Immature natural killer cell (primary cell): ENCODE measurements at regions not wholly inside any gene's neighbourhood (a gene's known extent, or its start where the extent isn't known, plus 50 kb on each side); places are given as distances from the start of the nearest gene placed in this dataset.

ENCODE experiments used
- DNase-seq, 3 donors: peaks; one replicate each; pipeline ENCODE4 v3.0.0; 2022; ENCODE audit warnings: mixed read lengths in 1 of 3
- H3K27ac Mint-ChIP-seq, 6 donors: one replicate each; pipeline ENCODE4 v1.8.0; 2020; ENCODE audit warnings: mixed read lengths in 6 of 6, mild to moderate bottlenecking in 5 of 6, inconsistent platforms in 4 of 6, moderate library complexity in 3 of 6
- H3K27me3 Mint-ChIP-seq, 3 donors: one replicate each; pipeline ENCODE4 v1.8.0; 2020 to 2021; ENCODE audit warnings: low read depth in 3 of 3, mild to moderate bottlenecking in 3 of 3, mixed read lengths in 3 of 3, moderate library complexity in 3 of 3, inconsistent platforms in 1 of 3
- H3K36me3 Mint-ChIP-seq, 3 donors: one replicate each; pipeline ENCODE4 v1.8.0; 2020; ENCODE audit warnings: mixed read lengths in 3 of 3, inconsistent platforms in 2 of 3, mild to moderate bottlenecking in 2 of 3
- H3K4me1 Mint-ChIP-seq, 2 donors: one replicate each; pipeline ENCODE4 v1.8.0; 2020; ENCODE audit warnings: inconsistent platforms in 2 of 2, mild to moderate bottlenecking in 2 of 2, mixed read lengths in 2 of 2, moderate library complexity in 1 of 2
- H3K4me3 Mint-ChIP-seq, 5 donors: one replicate each; pipeline ENCODE4 v1.8.0; 2020; ENCODE audit warnings: mild to moderate bottlenecking in 5 of 5, mixed read lengths in 5 of 5, inconsistent platforms in 3 of 5, moderate library complexity in 3 of 5
- H3K9me3 Mint-ChIP-seq, 6 donors: one replicate each; pipeline ENCODE4 v1.8.0; 2020; ENCODE audit warnings: mild to moderate bottlenecking in 6 of 6, mixed read lengths in 6 of 6, inconsistent platforms in 4 of 6, moderate library complexity in 3 of 6

GRCh38 chr2:103264058-103264768 is 502.4 kb downstream of the TMEM182 start:
- Mint-ChIP-seq H3K27ac (no peak overlapping the region), H3K27me3 (peaks cover 2 to 4% (median 2%) of the 10 kb centered on the region in 3 donors)
- no peak for DNase-seq

GRCh38 chr2:103265521-103265920 is 503.7 kb downstream of the TMEM182 start:
- H3K9me3 Mint-ChIP-seq = peaks cover 3 to 31% (median 13%) of the 10 kb centered on the region in 6 donors
- no peak overlapping the region for H3K27ac Mint-ChIP-seq
- peaks cover 2 to 4% (median 2%) of the 10 kb centered on the region in 3 donors for H3K27me3 Mint-ChIP-seq
- no peak overlapping the region for H3K4me3 Mint-ChIP-seq
- no peaks in the 10 kb centered on the region for H3K4me1 Mint-ChIP-seq
- H3K36me3 Mint-ChIP-seq = peaks cover 0 to 5% (median 0%) of the 10 kb centered on the region in 3 donors
- DNase-seq = no peak

More at GRCh38 chr2:103264058-103264768, 502.4 kb downstream of the TMEM182 start:
- Mint-ChIP-seq H3K4me1 (no peaks in the 10 kb centered on the region), H3K9me3 (peaks cover 0 to 28% (median 10%) of the 10 kb centered on the region in 6 donors), H3K36me3 (peaks cover 0 to 5% (median 0%) of the 10 kb centered on the region in 3 donors), H3K4me3 (no peak overlapping the region)

- no peak for DNase-seq
- Mint-ChIP-seq H3K9me3 (peaks cover 6 to 43% (median 14%) of the 10 kb centered on the region in 6 donors), H3K27ac (no peak overlapping the region), H3K27me3 (peaks cover 2 to 3% (median 2%) of the 10 kb centered on the region in 3 donors), H3K4me1 (no peaks in the 10 kb centered on the region), H3K36me3 (peaks cover 0 to 5% (median 0%) of the 10 kb centered on the region in 3 donors), H3K4me3 (no peak overlapping the region)
These were observed 507.1 kb downstream of the TMEM182 start for GRCh38 chr2:103268841-103269498.

- DNase-seq = no peak
- Mint-ChIP-seq H3K9me3 (peaks cover 3 to 25% (median 5%) of the 10 kb centered on the region in 6 donors), H3K27ac (no peak overlapping the region), H3K4me3 (no peak overlapping the region), H3K27me3 (no peaks in the 10 kb centered on the region), H3K36me3 (no peaks in the 10 kb centered on the region), H3K4me1 (no peaks in the 10 kb centered on the region)
These were observed 515.0 kb downstream of the TMEM182 start for GRCh38 chr2:103276869-103277268.

GRCh38 chr2:103284750-103285149 is 522.9 kb downstream of the TMEM182 start:
- Mint-ChIP-seq H3K36me3 (no peaks in the 10 kb centered on the region), H3K4me1 (no peaks in the 10 kb centered on the region), H3K4me3 (no peak overlapping the region), H3K27ac (no peak overlapping the region), H3K9me3 (peaks cover 2 to 11% (median 5%) of the 10 kb centered on the region in 6 donors), H3K27me3 (peaks cover 0 to 4% (median 0%) of the 10 kb centered on the region in 3 donors)
- no peak for DNase-seq

GRCh38 chr2:103285354-103285753 is 523.5 kb downstream of the TMEM182 start:
- Mint-ChIP-seq H3K27me3 (peaks cover 0 to 4% (median 0%) of the 10 kb centered on the region in 3 donors), H3K4me1 (no peaks in the 10 kb centered on the region), H3K9me3 (peaks cover under 1 to 8% (median 4%) of the 10 kb centered on the region in 6 donors), H3K4me3 (no peak overlapping the region), H3K36me3 (no peaks in the 10 kb centered on the region), H3K27ac (no peak overlapping the region)
- no peak for DNase-seq

- no peak for DNase-seq
- Mint-ChIP-seq H3K27me3 (peaks cover 0 to 4% (median 0%) of the 10 kb centered on the region in 3 donors), H3K36me3 (no peaks in the 10 kb centered on the region), H3K4me3 (no peak overlapping the region), H3K4me1 (no peaks in the 10 kb centered on the region), H3K27ac (no peak overlapping the region), H3K9me3 (peaks cover 0 to 8% (median 2%) of the 10 kb centered on the region in 6 donors)
These were observed 525.9 kb downstream of the TMEM182 start for GRCh38 chr2:103287746-103288145.

GRCh38 chr2:103288696-103289095 is 526.9 kb downstream of the TMEM182 start:
- Mint-ChIP-seq H3K27ac (no peak overlapping the region), H3K27me3 (peaks cover 0 to 8% (median 0%) of the 10 kb centered on the region in 3 donors), H3K4me3 (no peak overlapping the region), H3K4me1 (no peaks in the 10 kb centered on the region), H3K9me3 (peaks cover 0 to 10% (median 2%) of the 10 kb centered on the region in 6 donors), H3K36me3 (no peaks in the 10 kb centered on the region)
- DNase-seq = no peak

- Mint-ChIP-seq H3K9me3 (peaks cover 0 to 12% (median under 1%) of the 10 kb centered on the region in 6 donors), H3K27me3 (peaks cover 0 to 8% (median 0%) of the 10 kb centered on the region in 3 donors), H3K36me3 (no peaks in the 10 kb centered on the region), H3K27ac (no peak overlapping the region), H3K4me3 (no peak overlapping the region), H3K4me1 (no peaks in the 10 kb centered on the region)
- DNase-seq = no peak
These were observed 527.4 kb downstream of the TMEM182 start for GRCh38 chr2:103289105-103289725.

- Mint-ChIP-seq H3K4me1 (no peaks in the 10 kb centered on the region), H3K36me3 (no peaks in the 10 kb centered on the region), H3K27ac (no peak overlapping the region), H3K4me3 (no peak overlapping the region), H3K9me3 (peaks cover 0 to 18% (median 2%) of the 10 kb centered on the region in 6 donors), H3K27me3 (peaks cover 3 to 5% (median 4%) of the 10 kb centered on the region in 3 donors)
- no peak for DNase-seq
These were observed 530.7 kb downstream of the TMEM182 start for GRCh38 chr2:103292573-103292972.

GRCh38 chr2:103293067-103293741 is 531.4 kb downstream of the TMEM182 start:
- Mint-ChIP-seq H3K4me3 (no peak overlapping the region), H3K36me3 (no peaks in the 10 kb centered on the region), H3K27ac (no peak overlapping the region), H3K9me3 (peaks cover 0 to 21% (median 2%) of the 10 kb centered on the region in 6 donors), H3K27me3 (peaks cover 3 to 5% (median 4%) of the 10 kb centered on the region in 3 donors), H3K4me1 (no peaks in the 10 kb centered on the region)
- no peak for DNase-seq

GRCh38 chr2:103293742-103294077 is 531.9 kb downstream of the TMEM182 start:
- no peaks in the 10 kb centered on the region for H3K4me1 Mint-ChIP-seq
- H3K27ac Mint-ChIP-seq = no peak overlapping the region
- DNase-seq = no peak
- H3K27me3 Mint-ChIP-seq = peaks cover 3 to 4% (median 3%) of the 10 kb centered on the region in 3 donors
- H3K9me3 Mint-ChIP-seq = peaks cover 0 to 21% (median 2%) of the 10 kb centered on the region in 6 donors
- H3K4me3 Mint-ChIP-seq = no peak overlapping the region
- no peaks in the 10 kb centered on the region for H3K36me3 Mint-ChIP-seq

GRCh38 chr2:103294420-103294819 is 532.6 kb downstream of the TMEM182 start:
- Mint-ChIP-seq H3K9me3 (peaks cover 0 to 21% (median 2%) of the 10 kb centered on the region in 6 donors), H3K36me3 (no peaks in the 10 kb centered on the region)

More at GRCh38 chr2:103294420-103294819, 532.6 kb downstream of the TMEM182 start:
- H3K4me1 Mint-ChIP-seq = no peaks in the 10 kb centered on the region
- H3K27me3 Mint-ChIP-seq = peaks cover 3 to 4% (median 3%) of the 10 kb centered on the region in 3 donors
- no peak overlapping the region for H3K27ac Mint-ChIP-seq
- no peak for DNase-seq
- no peak overlapping the region for H3K4me3 Mint-ChIP-seq
